PC-9 (cell line): ENCODE measurements at regions not wholly inside any gene's neighbourhood (a gene's known extent, or its start where the extent isn't known, plus 50 kb on each side); places are given as distances from the start of the nearest gene placed in this dataset.

Experiments used
- EZH2 ChIP-seq: fragments of 200-600 bp; sonication (generic); IDR thresholded peaks from 2 replicates; pipeline ENCODE4 v1.8.0; 2017; ENCODE audit warnings: antibody characterized with exemption, low read depth
- TF ChIP-seq, protein P1 (sequence below): fragments of 200-600 bp; sonication (generic); conservative IDR thresholded peaks from 2 replicates; pipeline ENCODE4 v1.6.1; 2017; ENCODE audit warnings: mixed run types, antibody characterized with exemption, mild to moderate bottlenecking, moderate library complexity

DNA sequence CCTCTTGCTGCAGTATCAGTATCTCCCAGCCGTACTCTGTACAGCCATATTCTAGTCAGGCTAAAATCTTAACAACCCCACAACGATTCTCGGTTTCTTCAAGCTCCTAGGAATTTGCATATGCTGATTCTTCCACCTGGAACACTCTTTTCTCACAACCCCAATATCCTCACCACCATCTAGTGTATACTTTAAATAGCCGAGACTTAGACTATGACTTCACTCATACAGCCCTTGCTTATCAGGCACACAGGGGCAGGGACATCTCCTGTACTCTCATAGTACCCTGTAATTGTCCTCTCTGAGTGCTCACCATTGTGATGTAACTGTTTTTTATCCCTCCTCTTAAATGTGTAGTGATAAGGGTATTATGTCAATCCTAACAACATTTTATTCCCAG lies 2126.4 kb upstream of the TENM3 start:
- no peak for TF ChIP-seq EZH2
- TF ChIP-seq, protein P1, sequence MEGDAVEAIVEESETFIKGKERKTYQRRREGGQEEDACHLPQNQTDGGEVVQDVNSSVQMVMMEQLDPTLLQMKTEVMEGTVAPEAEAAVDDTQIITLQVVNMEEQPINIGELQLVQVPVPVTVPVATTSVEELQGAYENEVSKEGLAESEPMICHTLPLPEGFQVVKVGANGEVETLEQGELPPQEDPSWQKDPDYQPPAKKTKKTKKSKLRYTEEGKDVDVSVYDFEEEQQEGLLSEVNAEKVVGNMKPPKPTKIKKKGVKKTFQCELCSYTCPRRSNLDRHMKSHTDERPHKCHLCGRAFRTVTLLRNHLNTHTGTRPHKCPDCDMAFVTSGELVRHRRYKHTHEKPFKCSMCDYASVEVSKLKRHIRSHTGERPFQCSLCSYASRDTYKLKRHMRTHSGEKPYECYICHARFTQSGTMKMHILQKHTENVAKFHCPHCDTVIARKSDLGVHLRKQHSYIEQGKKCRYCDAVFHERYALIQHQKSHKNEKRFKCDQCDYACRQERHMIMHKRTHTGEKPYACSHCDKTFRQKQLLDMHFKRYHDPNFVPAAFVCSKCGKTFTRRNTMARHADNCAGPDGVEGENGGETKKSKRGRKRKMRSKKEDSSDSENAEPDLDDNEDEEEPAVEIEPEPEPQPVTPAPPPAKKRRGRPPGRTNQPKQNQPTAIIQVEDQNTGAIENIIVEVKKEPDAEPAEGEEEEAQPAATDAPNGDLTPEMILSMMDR: no peak
